ENCODE measurements at regions not wholly inside any gene's neighbourhood (a gene's known extent, or its start where the extent isn't known, plus 50 kb on each side); places are given as distances from the start of the nearest gene placed in this dataset.
"Not testable (repeated sequence)": the region's sequence is repeated elsewhere in the genome, so short reads cannot be mapped to it uniquely, and the experiment has no call there.

DNA sequence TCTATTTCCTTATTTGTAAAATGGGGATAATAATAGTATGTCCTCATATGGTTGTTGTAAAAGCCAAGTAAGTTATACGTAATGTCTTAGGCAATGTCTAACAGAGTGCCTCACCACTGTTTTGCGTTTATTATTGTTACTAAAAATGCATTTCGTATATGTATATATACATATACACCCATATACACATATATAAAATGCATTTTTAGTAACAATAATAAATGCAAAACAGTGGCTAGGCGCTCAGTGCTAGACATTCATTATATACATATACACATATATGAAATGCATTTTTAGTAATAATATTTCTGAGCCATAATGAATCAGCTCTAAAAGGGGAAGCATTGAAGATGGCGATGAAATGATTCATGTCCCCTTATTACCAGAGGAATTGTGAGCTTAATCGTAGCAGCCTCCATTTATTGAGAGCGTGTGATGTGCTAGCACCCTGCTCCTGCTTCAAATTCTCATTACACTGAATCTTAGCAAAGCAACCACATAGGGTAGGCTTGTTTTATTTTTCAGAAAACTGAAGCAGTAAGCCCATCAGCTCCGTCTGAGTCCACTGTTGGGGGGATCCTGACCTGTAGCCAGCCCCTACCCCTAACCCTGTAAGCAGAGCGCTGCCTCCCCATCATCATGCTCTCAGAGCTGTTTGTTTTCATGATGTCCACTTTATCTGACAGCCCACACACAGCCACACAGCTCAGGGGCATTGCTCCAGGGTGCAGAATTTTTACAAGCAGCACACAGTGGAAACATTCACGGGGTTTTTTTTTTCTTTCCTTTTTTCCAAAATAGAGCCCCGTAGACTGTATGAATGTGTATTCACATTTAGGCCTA lies 97.1 kb upstream of the NAV2 start:
- TF ChIP-seq, protein P1, sequence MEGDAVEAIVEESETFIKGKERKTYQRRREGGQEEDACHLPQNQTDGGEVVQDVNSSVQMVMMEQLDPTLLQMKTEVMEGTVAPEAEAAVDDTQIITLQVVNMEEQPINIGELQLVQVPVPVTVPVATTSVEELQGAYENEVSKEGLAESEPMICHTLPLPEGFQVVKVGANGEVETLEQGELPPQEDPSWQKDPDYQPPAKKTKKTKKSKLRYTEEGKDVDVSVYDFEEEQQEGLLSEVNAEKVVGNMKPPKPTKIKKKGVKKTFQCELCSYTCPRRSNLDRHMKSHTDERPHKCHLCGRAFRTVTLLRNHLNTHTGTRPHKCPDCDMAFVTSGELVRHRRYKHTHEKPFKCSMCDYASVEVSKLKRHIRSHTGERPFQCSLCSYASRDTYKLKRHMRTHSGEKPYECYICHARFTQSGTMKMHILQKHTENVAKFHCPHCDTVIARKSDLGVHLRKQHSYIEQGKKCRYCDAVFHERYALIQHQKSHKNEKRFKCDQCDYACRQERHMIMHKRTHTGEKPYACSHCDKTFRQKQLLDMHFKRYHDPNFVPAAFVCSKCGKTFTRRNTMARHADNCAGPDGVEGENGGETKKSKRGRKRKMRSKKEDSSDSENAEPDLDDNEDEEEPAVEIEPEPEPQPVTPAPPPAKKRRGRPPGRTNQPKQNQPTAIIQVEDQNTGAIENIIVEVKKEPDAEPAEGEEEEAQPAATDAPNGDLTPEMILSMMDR (IDR thresholded peaks at IDR 0.05; ENCODE audit: extremely low read depth, insufficient read depth, missing control alignments): no peak
- in situ Hi-C loops (cut with MboI; ENCODE audit: low pct_unique_long_range_greater_than_20kb, low sequenced_read_pairs, unreplicated experiment): no loop called here
- no peak for DNase-seq (ENCODE audit: low spot score)

DNA sequence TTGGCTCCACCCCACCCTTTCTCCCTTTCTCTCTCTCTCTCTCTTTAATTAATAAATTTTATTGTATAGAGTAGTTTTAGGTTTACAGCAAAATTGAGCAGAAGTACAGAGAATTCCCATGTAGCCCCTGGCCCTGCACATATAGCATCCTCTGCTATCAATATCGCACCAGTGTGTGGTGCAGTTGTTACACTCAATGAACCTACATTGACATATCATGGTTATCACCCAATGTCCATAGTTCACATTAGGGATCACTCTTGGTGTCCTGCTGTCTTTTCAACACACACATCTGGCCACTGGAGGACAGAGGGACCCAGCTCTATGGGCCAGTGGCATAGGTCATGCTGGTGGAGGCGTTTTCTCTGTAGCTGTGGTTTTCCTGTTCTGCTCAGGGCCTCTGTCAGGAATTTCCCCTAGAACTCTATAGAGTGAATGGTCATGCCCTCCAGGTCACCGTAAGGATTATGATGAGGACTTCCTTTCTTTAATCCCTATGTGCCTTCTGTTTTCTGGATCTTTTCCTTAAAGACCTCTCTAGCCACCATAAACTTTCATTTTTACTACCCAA lies 98.2 kb upstream of the NAV2 start:
- in situ Hi-C loops (cut with MboI; ENCODE audit: low pct_unique_long_range_greater_than_20kb, low sequenced_read_pairs, unreplicated experiment): no loop called here
- DNase-seq (ENCODE audit: low spot score): no peak
- TF ChIP-seq, protein P1 (IDR thresholded peaks at IDR 0.05; ENCODE audit: extremely low read depth, insufficient read depth, missing control alignments): no peak

DNA sequence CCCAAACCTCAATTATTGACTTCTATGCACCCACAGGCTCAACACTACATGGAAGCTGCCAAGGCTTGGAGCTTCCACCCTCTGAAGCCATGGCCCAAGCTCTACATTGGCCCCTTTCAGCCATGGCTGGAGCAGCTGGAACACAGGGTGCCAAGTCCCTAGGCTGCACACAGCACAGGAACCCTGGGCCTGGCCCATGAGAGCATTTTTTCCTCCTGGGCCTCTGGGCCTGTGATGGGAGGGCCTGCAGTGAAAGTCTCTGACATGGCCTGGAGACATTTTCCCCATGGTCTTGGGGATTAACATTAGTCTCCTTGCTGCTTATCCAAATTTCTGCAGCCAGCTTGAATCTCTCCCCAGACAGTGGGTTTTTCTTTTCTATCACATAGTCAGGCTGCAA lies 100.6 kb upstream of the NAV2 start:
- DNase-seq (ENCODE audit: low spot score); in situ Hi-C loops (cut with MboI; ENCODE audit: low pct_unique_long_range_greater_than_20kb, low sequenced_read_pairs, unreplicated experiment): not testable (repeated sequence)

DNA sequence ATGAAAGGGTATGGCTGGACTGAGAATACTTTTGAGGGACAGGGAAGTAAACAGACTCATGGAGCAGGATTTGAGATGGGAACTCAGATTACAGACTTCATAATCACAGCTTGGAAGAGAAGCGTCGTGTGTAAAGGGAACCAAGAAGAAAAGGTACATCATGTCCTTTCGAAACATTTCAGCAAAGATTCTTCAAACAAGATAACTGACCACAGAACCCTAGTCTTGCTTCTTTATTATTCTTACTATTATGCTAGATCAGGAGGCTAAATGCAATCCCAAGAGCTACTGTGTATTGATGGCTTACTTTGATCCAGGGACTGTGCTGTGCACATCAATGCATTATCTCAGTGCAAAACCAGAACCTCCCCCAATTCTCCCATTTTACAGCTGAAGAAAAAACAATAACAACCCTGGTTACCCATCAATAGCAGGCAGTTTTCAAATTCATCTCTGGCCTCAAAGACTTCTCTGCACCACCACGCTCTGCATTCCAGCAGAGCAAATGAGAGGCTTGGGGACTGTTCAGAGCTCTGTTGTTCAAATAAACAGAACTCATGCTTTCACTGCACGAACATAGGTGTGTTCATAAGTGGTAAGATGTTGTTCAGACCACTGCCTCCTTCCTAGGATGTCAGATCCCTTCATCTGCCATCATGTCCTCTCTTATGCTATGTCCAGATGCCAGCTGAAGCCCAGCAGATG lies 104.8 kb upstream of the NAV2 start:
- in situ Hi-C loops (cut with MboI; ENCODE audit: low pct_unique_long_range_greater_than_20kb, low sequenced_read_pairs, unreplicated experiment): no loop called here
- TF ChIP-seq, protein P1 (IDR thresholded peaks at IDR 0.05; ENCODE audit: extremely low read depth, insufficient read depth, missing control alignments): no peak
- no peak for DNase-seq (ENCODE audit: low spot score)

DNA sequence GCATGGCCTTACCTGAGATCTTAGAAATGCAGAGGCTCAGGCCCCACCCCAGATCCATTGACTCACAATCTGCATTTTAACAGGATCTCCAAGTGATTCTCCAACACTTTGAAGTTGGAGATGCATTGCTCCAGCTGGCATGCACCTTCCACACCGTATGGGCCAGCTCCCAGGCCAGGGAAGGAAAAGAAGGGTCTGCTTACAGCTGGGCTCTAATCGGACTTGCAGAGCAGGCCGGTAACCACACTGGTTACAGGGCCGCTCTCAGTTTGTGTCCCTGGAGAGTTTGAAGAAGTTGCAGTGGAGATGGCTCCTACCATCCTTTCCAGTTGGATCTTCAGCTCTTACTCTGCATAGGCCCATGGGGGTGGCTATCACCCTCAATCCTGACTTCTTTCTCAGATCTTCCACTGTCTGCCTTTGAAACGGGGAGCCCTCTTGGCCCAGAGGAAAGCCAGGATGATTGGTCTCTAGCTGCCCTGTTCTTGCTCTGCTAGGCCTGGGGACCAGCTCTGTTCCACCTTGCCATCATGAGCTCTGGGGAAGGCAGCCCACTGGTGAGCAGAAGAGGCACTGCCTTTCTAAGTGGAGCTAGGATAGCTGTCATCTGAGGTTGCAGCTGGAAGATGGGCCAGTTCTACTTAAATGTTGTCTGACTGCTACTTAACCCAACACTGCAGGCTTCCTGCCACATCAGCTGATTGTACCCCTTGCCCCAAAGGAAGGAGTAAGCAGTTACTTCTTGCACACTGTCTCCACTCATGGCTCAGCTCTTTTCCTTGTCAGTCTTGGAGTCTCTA lies 105.6 kb upstream of the NAV2 start:
- TF ChIP-seq, protein P1 (IDR thresholded peaks at IDR 0.05; ENCODE audit: extremely low read depth, insufficient read depth, missing control alignments): no peak
- in situ Hi-C loops (cut with MboI; ENCODE audit: low pct_unique_long_range_greater_than_20kb, low sequenced_read_pairs, unreplicated experiment): no loop called here
- DNase-seq (ENCODE audit: low spot score): no peak

DNA sequence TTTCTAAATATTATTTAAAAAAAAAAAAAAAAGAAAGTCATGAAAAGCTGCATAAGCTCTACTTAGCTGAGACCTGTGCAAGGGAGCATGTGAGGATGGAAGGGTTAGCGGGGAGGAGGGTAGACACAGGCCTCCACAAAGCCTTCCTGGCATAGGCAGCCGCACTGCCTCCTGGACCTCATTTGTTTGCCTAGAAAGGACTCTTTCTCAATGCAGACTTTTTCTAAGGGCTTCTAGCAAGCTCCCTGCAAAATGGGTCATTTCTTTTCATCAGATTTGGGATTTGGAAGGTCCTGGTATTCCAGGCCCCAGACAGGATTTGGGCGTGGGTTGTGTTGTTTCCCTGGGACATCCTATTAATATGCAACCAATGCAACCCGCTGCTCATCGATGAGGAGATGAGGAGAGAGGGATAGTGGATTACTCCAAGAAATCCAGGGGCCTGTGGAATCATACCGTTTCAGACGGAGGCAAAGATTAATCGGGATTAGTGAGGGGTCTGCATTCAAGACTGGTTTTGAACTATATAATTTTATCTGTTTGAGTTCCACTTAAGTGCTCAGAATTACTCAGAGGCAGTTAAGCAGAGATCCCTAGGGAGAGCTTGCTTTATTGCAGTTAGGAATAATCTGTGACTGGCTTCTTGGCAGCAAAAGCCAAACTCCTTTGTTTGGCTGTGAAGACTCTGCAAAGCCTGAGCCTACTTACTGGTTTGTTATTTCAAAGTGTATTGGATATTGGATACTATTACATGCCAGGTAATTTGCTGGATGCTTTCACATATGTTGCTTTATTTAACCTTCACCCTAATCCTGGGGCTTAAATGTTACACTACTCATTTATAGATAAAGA lies 106.9 kb upstream of the NAV2 start:
- in situ Hi-C loops (cut with MboI; ENCODE audit: low pct_unique_long_range_greater_than_20kb, low sequenced_read_pairs, unreplicated experiment): no loop called here
- TF ChIP-seq, protein P1 (IDR thresholded peaks at IDR 0.05; ENCODE audit: extremely low read depth, insufficient read depth, missing control alignments): no peak
- no peak for DNase-seq (ENCODE audit: low spot score)
